ENCODE measurements at regions not wholly inside any gene's neighbourhood (a gene's known extent, or its start where the extent isn't known, plus 50 kb on each side); places are given as distances from the start of the nearest gene placed in this dataset.

DNA sequence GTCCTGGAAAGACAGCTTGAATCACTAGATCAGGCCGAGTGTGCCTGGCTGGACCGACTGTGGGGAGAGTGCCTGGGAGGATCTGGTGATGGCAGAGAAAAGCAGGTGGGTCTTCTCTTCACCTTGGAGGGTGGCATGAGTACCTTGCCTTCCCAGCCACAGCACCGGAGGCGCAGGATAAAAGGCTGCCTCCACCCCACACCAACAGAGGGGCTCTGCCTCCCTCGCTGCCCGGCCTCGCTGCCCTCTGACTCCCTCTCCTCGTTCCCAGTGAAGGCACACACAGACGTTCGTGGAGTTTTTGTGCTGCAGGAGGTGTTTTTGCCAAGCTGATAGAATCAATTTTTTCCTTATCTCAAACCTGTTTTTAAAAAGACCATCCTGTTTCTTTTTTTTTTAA is 71.4 kb upstream of the HAAO start:
- no peak for DNase-seq

DNA sequence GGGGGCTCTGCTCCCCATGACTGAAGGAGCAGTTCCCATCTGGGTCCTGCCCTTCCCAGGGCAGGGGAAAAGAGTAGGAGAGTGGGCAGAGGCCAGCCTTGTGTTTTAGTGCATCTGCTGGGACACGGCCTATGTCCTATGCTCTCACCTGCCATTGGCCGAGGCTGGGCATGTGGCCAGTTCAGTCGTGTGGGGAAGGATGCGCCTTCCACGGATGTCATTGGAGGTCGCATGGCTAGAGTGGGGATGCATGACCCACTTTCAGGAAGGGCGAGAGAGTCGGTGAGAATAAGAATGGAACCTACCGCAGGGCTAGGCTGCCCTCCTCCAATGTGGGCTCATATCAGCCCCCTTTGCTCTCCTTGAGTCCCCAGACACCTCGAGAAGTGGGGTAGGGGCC is 70.9 kb upstream of the HAAO start:
- DNase-seq, result no peak

GRCh38 chr2:42862669-42863185 is 70.3 kb upstream of the HAAO start:
- DNase-seq, result no peak

DNA sequence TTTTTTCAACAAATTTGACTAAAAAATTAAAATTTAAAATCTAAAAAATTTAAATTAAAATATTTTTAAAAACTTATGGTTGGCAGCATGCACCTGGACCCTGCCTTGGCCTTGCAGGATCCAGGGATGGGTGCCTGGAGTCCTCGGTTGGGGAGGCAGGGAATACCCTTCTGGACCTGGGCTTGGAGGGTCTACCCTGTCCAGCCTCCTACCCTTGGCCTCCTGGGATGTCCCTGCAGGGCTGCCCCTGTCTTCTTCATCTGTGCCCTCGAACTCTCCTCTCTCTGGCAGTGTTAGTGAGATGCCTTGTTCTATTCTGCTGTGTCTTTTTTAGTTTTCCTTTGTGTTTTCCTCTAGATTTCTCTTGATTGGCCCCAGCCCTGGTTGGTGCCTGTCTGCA is 68.9 kb upstream of the HAAO start:
- DNase-seq, result no peak

GRCh38 chr2:42860319-42861094 is 68.1 kb upstream of the HAAO start:
- no peak for DNase-seq

DNA sequence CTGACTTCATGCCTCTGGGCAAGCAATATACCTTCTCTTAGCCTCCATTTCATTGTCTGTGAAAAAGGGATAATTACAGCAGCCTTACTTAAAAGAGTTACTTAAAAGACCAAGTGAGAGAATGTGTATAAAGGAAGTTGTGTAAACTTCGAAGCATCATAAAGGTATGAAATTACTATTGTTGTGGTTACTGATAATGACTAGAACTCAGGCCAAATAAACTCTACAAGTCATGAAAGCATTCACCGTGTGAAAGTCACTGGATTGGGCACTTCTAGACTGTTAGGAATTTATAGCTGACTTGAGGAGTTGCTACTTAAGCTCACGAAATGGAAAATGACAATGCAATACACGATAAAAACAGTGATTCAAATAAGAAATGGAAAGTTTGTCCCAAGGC is 67.4 kb upstream of the HAAO start:
- no peak for DNase-seq

GRCh38 chr2:42859006-42859552 is 66.7 kb upstream of the HAAO start:
- DNase-seq, result peak; percentile 25 to 48

- no peak for DNase-seq
Measured at GRCh38 chr2:42858140-42859005, 66.0 kb upstream of the HAAO start.

DNA sequence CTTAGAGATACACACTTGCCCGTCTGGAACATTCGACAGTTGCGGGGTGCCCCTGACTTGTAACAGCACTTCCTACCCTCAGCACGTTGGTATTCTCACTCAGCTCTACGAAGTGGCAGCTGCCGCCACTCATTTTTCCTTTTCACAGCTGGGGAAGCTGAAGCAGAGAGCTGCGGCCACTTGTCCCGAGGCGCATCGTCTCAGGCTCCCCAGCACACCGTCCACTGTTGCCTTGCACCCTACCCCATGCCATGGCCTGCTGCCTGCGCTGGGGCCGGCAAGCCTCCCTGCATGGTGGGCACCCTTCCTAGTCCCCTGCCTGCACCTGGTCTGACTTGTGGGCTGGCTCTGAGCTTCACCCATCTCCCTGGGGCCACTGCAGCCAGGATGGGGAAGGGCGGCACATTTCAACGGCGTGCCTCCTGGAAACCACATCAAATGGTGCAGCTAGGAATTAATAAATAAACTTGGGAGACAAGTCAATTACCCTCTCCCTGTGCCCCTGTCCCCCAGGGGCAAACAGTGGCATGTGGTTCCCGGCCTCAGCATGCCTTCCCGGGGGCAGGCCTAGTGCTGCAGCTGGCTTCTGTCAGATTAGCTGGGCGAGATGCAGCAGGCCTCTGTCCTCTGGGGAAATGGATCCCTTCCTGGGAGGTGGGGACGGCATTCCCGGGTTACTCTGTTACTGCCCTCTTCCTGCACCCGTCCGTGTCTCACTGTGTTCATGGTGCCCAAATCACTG is 64.7 kb upstream of the HAAO start:
- no peak for DNase-seq

DNA sequence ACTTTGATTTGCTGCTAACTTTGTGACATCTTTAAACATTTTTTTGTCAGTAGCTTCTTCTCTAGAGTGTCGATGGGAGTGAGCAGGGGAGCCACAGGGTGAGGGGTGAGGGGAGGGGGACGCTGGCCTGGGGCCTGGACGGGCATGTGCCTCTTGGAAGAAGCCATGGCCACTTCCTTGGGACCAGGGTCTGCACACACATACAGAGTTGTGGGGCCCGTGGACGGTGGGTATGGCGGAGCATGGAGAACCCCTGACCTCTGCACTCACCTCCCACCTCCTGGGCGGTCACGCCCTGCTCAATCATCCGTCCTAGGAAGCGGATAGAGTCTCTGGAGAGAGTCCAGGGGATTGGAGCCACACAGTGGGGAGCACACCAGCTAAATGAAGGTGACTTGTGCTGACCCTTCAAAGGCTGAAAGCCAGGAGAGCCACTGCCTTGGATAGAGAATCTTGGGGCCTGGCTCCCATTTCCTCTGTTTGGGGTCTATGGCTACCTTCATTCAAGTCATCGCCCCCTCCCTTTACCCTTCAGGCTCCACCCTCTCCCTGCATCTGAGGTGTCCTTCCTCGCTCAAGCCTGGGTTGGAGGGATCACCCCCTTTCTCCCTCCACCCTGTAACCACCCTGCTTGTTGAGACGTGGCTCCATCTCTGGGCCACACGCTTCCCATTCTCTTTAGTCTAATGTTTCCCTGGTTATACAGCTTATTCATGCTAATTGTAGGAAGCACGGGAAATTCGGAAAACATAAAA is 63.9 kb upstream of the HAAO start:
- no peak for DNase-seq

GRCh38 chr2:42855221-42855970 is 63.0 kb upstream of the HAAO start:
- no peak for DNase-seq

- DNase-seq, result no peak
Measured at GRCh38 chr2:42854207-42854818, 61.9 kb upstream of the HAAO start.

GRCh38 chr2:42853549-42854206 is 61.3 kb upstream of the HAAO start:
- DNase-seq, result no peak

DNA sequence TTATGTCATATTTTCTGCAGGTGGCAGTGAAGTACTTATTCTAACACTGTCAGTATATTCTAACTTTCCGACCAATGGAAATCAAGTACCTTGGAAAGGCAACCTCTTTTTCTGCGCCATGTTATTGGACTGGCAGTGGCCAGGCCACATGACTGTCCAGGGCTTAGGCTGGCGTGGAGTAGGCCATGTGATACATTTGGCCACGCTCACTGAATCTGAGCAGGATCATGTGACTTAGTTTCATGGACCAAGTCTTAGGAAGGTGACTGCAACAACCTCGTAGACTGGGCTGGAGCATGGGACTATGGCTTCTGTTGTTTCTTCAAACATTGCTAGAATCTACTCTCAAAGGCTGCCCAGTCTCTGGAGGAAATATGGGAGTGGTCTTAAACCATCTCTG is 60.4 kb upstream of the HAAO start:
- DNase-seq, result no peak

DNA sequence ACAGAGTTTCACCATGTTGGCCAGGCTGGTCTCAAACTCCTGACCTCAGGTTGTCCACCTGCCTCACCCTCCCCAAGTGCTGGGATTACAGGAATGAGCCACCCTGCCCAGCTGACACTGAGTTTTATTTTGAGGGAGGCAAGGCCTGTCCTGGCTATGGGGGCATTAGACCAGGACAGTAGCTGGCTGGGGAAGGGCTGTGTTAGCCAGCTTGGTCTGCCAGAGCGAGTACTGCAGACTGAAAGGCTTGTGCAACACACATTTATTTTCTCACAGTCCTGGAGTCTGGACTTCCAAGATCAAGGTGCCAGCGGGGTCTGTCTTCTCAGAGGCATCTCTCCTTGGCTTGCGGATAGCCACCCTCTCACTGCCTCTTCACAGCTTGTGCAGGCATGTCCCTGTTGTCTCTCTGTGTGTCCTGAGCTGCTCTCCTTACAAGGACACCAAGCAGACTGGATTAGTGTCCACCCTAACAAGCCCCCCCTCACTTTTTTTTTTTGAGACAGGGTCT is 59.4 kb upstream of the HAAO start:
- no peak for DNase-seq

DNA sequence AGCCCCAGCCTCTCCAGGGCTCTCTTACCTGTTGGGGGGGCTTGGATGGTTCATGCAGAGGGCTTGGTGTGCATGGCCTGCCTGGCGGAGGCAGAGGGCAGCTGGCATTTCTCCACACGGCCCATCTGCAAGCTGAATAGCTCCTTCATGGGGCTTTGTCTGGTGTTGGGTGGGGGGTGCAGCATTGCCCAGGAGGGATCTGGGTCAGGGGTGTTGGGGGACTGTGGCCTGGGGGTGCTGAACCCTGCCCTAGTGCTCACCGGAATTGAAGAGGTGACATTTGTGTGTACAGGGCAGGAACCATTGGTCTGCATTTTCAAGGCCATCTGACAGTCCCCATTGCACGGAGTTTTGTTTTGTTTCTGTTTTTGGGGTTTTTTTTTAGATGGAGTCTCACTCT is 58.8 kb upstream of the HAAO start:
- DNase-seq, result no peak

DNA sequence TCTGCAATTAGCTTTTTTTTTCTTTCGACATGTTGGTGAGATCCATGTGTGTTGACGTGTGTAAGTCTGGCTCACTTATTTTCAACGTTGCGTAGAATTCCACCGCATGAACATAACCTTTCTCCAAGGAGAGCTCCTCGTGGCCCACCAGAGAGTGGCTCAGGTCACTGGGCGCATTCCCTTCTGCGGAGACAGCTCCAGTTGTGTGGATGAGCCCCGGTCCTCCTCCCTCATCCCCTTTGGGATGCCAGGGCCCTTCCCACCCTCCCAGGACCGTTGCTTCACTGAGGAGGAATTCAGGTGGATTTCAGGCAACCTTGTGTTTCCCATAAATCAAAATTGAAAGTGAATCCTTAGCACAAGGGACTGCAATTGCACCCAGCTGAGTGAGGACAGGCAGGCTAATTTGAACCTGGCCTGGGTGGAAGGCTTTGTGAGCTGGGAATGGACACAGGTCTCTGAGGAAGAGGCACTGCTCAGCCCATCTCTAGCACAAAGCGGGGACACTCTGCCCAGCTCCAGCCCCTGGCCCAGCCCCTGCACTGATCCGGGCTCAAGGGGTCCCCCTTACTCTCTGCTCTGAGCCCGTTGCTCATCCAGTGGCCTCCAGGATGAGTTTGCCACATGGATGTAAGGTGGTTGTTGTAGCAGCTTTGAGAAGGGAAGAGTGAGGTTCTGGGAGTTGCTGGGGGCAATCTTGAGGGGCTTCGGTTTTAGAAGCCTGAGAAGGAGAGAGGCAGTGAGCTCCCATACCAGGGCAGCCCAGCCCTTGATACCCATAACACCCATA is 57.8 kb upstream of the HAAO start:
- DNase-seq, result no peak

- no peak for DNase-seq
Measured at GRCh38 chr2:42849311-42849710, 56.9 kb upstream of the HAAO start.

GRCh38 chr2:42848726-42849290 is 56.4 kb upstream of the HAAO start:
- no peak for DNase-seq
